Endothelial cell (in vitro differentiated cells): ENCODE measurements at regions not wholly inside any gene's neighbourhood (a gene's known extent, or its start where the extent isn't known, plus 50 kb on each side); places are given as distances from the start of the nearest gene placed in this dataset.

Source experiments
- DNase-seq: peaks from one replicate; pipeline ENCODE4 v3.0.0; 2021; ENCODE audit warnings: low spot score
- H3K27ac Mint-ChIP-seq: one replicate; pipeline ENCODE4 v1.8.0; 2021; ENCODE audit warnings: mixed read lengths, inconsistent platforms; ENCODE audit not compliant: unreplicated experiment
- H3K27me3 Mint-ChIP-seq: one replicate; pipeline ENCODE4 v1.8.0; 2021; ENCODE audit warnings: mild to moderate bottlenecking, moderate library complexity, mixed read lengths, inconsistent platforms; ENCODE audit not compliant: unreplicated experiment
- H3K36me3 Mint-ChIP-seq: one replicate; pipeline ENCODE4 v1.8.0; 2021; ENCODE audit warnings: mild to moderate bottlenecking, low read depth, mixed read lengths, inconsistent platforms; ENCODE audit not compliant: unreplicated experiment
- H3K4me1 Mint-ChIP-seq: one replicate; pipeline ENCODE4 v1.8.0; 2021; ENCODE audit warnings: mild to moderate bottlenecking, mixed read lengths, inconsistent platforms; ENCODE audit not compliant: unreplicated experiment
- H3K4me3 Mint-ChIP-seq: one replicate; pipeline ENCODE4 v1.8.0; 2021; ENCODE audit warnings: mild to moderate bottlenecking, mixed read lengths, inconsistent platforms; ENCODE audit not compliant: unreplicated experiment
- H3K9me3 Mint-ChIP-seq: one replicate; pipeline ENCODE4 v1.8.0; 2021; ENCODE audit warnings: mixed read lengths, inconsistent platforms; ENCODE audit not compliant: unreplicated experiment
- CTCF ChIP-seq: fragments of 200-600 bp; sonication (generic); IDR thresholded peaks from one replicate; pipeline ENCODE4 v1.5.0; 2021; ENCODE audit warnings: antibody characterized with exemption; ENCODE audit not compliant: unreplicated experiment

GRCh38 chr12:34604227-34604626, 581.9 kb downstream of the ALG10 start:
- no peak for DNase-seq
- TF ChIP-seq CTCF = no peak
- no peak overlapping the region for H3K27ac Mint-ChIP-seq
- no peaks in the 10 kb centered on the region for H3K4me1 Mint-ChIP-seq
- no peak overlapping the region for H3K4me3 Mint-ChIP-seq
- H3K27me3 Mint-ChIP-seq = peaks cover 5% of the 10 kb centered on the region
- peaks cover 26% of the 10 kb centered on the region for H3K9me3 Mint-ChIP-seq
- H3K36me3 Mint-ChIP-seq = peaks cover 3% of the 10 kb centered on the region

GRCh38 chr12:34604631-34605509, 582.6 kb downstream of the ALG10 start:
- H3K4me3 Mint-ChIP-seq = no peak overlapping the region
- DNase-seq = no peak
- H3K36me3 Mint-ChIP-seq = peaks cover 3% of the 10 kb centered on the region
- H3K4me1 Mint-ChIP-seq = no peaks in the 10 kb centered on the region
- H3K9me3 Mint-ChIP-seq = peaks cover 25% of the 10 kb centered on the region
- H3K27me3 Mint-ChIP-seq = peaks cover 5% of the 10 kb centered on the region
- TF ChIP-seq CTCF = no peak
- H3K27ac Mint-ChIP-seq = no peak overlapping the region

GRCh38 chr12:34605510-34605887, 583.2 kb downstream of the ALG10 start:
- Mint-ChIP-seq H3K27ac (no peak overlapping the region), H3K4me3 (no peak overlapping the region), H3K27me3 (peaks cover 2% of the 10 kb centered on the region), H3K36me3 (peaks cover 3% of the 10 kb centered on the region), H3K4me1 (no peaks in the 10 kb centered on the region), H3K9me3 (peaks cover 30% of the 10 kb centered on the region)
- no peak for DNase-seq
- no peak for TF ChIP-seq CTCF

GRCh38 chr12:34605955-34606748, 583.9 kb downstream of the ALG10 start:
- Mint-ChIP-seq H3K36me3 (peaks cover 3% of the 10 kb centered on the region), H3K27ac (no peak overlapping the region), H3K4me3 (no peak overlapping the region), H3K9me3 (peaks cover 26% of the 10 kb centered on the region), H3K27me3 (peaks cover under 1% of the 10 kb centered on the region), H3K4me1 (no peaks in the 10 kb centered on the region)
- TF ChIP-seq CTCF = no peak
- DNase-seq = no peak
